ENCODE measurements at regions not wholly inside any gene's neighbourhood (a gene's known extent, or its start where the extent isn't known, plus 50 kb on each side); places are given as distances from the start of the nearest gene placed in this dataset.

DNA sequence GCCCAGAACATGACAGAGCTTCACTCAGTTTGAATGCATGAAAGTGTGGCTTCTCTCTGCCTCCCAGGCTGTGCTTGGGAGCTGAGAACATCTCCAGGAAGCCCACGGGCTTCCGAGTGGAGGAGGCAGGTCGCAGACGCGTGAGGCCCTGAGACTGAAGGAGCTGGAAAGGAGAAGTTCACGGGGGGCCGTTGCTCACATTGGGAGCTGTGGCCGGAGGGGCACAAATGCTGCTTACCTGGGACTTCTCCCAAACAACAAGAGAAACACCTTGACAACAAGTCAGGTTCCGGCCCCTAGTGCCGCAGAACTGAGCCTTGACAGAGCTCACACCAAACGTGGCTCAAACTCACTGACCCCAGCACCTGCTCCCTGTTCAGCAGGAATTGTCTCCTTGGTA lies 207.0 kb downstream of the BRD1 start:
- DNase-seq: no peak

DNA sequence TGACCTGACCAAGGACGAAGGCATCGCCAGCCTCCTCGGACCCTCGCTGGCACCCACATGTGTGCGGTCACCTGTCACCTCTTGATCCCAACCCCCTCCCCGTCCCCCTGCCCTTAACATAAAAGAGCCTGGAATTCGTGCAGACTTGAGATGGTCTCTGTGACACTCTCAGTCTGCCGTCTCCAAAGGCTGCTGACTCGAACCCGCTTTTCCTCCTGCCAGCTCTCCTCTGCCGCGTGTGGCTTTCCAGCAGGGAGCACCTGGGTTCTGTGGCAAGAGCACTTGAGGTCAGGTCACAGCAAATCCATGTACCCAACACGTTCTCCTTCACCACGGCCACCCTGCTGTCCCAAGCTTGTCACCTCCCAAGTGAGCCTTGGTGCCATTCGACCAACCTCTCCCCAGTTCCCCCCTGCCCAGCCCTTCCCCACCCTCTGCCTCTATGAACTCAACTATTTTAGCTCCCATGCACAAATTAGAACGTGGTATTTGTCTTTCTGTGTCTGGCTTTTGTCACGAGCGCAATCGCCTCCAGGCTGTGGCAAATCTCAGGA lies 207.6 kb downstream of the BRD1 start:
- DNase-seq: no peak

DNA sequence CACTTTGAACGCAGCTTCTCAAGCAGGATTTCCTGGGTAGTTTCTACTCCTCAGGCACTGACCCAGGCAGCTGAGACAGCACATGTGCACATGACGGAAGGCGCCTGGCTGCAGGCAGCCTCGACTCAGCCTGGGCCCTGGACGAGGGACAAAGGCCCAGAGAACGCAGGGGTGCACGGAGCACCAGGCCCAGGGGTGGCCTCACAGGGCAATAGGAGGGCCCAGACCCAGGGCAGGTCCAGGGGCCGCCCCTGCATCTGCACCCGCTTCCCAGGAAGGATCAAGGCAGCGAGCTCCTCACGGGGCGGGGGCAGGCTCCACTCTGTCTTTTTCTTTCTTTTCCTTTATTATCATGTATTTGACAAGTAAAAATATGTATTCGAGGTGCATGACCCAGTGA lies 208.4 kb downstream of the BRD1 start:
- DNase-seq: no peak

DNA sequence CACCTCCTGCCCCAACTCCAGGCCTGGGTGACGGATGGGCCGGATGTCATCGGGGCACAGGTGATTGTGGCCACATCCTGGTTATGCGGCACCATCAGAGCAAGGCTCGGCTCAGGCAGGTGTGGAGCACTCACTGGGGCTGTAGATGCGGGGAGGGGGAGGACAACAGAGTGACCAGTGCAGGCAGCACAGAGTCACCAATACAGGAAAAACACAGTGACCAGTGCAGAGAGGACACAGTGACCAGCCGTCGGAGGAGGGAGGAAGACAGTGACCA lies 209.1 kb downstream of the BRD1 start:
- DNase-seq: no peak

DNA sequence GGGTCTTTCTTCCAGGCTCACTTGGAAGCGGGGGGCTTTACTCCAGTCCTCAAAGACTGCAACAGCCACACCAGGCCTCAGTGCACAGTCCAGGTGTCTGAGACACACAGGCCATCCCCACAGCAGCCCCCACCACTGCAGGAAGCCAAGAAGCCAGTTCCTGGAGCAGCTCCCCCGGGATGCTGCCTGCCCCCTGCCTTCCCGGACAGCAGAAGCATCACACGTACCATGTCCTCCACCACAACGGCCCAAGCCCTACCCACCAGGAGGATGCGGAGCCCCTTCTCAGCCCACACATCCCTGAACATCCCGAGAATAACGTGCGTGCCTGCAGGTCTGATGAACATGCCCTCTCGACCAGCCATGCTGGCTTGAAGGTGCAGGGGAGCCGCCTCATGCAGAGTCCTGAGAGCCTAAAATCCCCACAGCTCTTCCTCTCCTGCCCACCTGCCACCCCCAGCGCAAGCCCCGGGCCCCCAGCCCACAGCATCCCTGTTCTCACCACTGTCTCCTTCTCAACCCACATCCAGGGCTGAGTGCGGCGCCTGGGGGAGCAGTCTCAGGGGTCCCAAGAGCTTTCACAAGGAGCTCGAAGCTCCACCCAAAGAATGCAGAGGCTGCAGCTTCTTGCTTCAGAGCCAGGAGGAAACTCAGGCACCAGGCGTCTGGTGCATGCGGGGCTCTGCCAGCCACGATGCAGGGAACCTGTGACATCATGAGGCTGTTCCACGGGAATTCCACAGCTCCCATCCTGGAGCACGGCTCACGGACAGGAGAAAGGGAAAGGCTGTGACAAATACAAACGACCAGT lies 209.6 kb downstream of the BRD1 start:
- no peak for DNase-seq

DNA sequence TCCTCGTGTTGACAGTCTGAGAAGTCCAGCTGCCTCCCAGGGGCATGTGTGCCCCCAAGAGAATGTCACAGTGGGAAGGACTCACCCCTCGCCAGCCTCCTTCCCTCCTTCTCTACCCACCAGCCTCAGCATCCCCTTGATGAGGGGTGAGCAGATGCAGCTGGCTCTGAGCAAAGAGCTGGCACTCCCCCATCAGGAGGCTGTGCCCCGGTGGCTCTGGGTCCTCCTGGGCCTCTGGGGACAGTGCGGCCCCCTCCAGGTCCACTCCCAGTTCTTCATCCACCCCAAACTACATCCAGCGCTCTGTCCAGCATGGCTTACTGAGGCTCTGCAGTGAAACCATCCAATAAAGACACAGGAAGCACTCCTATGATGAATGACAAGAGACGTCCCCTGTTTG lies 210.4 kb downstream of the BRD1 start:
- DNase-seq: no peak

DNA sequence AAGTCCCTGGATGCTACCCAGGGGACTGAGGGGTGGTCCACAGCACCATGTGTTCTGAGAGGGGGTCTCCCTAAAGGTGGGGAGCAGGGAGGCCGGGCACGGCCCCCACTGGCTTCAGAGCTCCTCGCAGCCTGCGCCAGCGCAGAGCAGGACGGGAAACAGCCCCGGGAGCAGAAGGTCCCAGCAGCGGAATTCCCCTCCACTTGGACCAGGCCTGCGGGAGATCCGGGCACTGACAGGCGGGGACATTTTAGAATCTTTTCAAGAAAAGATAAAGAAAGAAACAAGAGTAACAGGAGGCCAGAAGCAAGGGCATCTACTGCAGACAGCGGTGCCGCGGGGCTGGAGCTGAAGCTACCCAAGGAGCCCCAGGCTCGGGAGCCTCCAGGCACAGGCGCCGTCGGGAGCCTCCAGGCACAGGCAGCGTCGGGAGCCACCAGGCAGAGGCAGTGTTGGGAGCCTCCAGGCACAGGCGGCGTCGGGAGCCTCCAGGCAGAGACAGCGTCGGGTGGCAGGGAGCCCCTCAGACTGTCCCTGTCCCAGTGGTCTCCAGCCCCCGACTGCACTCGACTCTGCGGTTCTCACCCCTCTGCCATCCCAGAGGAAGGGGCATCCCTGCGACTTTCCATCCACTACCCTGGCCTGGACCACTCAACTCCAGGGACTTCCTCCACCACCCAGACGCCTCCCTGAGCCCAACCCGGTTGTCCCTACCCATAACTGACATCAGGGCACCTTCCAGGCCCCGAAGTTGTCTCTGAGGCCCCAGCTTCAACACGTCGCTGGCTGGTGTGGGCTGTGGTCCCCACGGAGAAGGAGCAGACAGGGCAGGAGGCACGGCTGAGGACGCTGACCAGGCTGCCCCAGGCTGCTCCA lies 211.1 kb downstream of the BRD1 start:
- no peak for DNase-seq

DNA sequence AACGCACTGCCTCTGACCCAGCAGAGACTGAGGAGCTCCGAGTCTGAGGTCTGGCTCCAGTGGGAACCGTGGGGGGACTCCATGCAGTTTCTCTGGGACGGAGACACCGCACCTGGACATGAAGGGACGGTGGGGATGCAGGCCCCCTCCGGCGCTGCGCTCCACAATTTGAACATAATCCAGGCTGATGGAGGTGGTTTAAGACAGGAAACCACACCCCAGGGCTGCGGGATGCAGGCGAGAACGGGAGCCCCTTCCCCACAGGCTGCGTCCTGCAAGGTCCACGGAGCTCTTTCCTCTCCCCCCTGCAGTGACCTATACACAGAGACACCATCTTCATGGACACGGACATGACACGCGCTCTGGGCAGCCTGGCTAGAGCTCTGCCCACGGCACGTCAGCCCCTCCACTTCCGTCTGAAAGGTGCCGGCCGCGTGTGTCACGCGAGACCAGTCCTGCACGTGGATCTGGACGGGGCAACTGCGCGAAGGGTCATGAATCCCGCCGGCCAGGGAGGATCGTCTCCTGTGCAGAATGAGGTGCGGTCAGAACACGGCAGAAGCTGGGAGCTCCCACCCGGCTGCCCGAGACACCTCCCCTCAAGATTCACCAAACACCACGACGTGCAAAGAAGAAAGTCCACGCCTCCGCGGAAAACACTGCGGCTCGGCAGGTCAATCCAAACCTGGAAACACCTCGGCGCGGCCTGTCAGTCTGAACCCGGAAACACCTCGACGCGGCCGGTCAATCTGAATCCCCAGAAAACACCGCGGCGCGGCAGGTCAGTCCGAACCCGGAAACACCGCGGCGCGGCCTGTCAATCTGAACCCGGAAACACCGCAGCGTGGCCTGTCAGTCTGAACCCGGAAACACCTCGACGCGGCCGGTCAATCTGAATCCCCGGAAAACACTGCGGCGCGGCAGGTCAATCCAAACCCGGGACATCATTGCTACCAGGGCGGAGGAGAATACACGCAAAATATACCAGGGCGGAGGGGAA lies 212.4 kb downstream of the BRD1 start:
- no peak for DNase-seq

DNA sequence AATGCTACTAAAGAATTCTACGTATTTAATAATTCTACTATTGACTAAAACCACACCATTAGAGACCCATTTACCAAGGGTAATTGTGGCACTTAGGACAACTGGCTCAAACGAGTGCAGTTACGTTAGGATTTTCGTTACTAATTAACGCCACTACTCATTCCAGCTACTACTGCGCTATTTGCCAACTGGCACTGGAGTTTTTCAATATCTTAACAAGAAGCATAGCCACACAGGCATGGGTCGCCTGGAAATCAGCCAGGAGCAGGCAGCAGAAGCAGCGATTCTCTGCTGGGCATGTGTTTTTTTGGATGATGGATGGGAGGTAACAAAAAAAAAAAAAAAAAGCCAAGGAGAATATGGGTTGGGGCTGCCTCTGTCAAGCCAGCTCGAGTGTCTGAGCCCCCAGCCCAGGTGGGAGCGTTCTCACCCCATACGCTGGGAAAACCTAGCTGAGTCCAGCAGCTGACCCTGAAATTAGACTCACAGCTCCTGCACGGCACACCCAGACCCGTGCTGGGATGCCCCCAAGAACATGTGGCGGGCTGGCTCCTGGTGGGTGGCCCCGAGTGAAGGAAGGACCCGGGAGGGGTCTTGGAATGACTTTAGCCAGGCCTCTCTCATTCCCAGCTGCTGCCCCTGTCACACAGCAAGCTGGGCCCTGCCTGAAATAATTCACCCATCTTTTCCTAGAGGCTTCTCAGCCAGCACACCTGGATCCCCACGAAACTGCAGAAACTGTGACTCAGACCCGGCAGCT lies 214.0 kb downstream of the BRD1 start:
- DNase-seq: no peak

DNA sequence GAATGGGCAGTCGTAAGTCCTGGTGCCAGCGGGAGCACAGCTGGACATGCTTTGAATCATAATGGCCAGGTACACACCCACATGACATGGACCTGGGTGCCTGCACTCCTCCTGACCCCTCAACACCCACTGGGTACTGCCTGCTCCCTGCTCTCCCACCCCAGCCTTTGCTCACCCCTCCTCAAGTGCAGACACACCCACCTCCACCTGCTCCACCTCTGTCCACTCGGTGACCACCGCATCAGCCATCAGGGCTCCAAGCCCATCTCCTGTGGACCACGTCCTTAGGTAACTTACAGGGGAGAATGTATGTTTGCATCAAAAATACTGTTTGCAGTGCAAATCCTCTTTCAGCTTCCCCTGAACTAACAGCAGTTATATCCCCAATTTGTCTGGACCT lies 214.6 kb downstream of the BRD1 start:
- no peak for DNase-seq

DNA sequence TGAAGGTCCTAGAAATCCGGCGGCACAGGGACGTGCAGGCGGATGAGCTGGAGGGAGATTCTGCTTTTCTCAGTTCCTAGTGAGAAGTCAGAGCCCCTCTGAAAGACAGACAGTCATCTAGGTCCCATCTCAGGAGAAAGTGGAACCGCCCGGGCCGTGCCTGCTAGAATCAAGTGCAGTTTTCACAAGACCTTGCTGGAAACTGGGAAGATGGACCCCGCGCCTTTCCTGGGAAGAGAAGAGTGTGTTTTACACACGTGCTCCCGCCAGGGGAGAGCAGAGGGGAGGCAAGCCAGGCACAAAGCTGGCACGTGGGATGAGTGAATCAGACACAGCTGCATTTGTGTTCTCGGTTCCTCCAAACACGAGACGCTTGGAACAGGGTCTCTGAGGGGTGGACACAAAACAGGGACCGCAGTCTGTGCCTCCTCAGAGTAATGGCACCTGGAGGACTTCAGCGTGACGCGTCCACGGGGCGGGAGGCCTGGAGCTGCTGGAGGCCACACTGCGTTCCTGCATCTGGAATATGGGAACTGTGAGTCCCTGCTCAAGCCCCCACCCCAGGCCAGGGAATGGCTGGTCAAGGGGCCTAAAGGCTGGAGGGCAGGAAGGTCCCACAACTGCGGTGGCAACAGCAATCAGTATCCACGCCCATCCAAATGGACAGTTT lies 218.3 kb downstream of the BRD1 start:
- no peak for DNase-seq

DNA sequence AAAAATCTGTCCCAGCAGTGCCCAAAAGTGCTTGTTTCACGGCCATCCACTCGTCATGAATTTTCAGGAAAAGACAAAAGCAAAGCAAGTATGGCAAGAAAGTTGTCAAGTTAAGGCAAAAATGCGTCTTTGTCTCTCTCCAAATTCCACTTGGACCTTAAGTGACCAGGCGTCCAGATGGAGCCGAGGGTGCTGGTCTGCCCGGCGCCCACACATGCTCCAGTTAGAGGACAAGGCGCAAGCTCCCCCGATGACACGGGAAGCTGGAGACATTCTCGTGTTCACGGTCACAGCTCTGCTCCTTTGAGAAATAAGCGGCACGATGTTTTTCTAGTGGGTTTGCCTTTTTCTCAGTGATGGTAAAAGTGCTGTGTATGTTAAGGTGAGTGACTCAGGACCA lies 219.0 kb downstream of the BRD1 start:
- no peak for DNase-seq

DNA sequence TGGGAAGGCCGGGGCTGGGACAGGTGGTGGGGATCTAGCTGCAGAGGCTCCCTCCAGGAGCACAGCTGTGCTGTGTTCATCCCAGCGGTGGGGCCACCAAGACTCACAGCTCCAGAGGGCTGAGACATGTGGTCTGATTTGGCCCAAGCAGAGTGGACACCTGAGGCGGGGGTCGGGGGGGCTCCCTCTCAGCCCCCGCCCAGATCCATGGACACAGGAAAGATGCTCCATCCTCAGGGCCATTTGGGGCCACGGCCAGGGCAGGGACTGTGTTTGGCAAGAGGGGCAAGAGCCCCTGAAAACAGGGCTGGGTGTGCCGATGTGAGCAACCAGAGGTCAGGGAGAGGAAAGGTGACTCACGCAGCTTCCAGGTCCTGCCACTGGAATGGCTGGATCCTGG lies 219.4 kb downstream of the BRD1 start:
- DNase-seq: no peak

DNA sequence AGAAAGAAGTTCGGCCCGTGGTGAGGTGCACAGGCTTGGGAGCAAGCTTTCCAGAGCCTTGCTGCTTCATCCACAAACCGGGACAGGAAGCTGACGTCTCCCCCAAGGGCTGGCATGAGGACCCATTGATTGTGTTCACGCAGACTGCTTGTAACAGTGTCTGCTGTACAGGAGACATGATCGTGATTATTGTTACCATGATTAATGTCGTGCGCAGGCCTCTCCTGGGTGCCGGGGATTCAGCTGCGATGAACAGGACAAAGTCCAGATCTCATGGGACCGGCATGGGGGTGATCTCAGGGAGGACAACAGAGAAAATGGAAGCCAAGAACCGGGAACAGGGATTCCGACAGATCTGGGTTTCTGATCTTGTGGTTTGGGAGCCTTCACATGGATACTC lies 219.9 kb downstream of the BRD1 start:
- no peak for DNase-seq

DNA sequence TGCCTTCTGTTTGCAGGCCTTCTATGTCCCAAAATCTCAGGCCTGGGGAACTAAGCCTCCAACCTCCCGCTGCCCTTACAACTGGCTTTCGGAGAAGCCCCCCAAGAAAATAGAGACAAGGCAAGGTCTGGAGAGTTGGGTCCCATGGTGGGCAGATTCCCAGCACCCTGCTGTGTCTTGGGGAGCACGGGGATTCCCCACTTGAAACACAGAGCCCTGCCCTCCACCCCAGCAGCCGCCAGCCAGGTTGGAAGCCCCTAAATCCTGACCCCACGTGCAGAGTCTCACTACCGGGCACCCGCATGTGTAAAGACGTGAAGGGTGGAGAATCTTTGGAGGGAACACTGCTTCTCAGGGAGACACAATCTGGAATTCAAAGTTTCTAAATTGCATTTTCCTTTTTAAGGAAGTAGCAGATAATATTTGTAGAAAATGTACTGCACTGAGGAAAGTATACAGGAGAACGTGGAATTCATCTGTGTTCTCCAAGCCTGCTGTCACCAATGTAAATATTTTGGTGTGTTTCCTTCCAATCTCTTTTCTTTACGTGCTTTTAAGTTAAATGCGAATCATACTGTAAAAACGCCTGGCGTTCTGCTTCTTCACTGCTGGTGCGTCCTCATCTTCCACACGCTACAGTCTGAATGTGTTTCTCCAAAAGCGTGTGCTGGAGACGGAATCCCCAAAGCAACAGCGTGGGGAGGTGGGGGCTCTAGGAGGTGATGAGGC lies 220.9 kb downstream of the BRD1 start:
- no peak for DNase-seq

DNA sequence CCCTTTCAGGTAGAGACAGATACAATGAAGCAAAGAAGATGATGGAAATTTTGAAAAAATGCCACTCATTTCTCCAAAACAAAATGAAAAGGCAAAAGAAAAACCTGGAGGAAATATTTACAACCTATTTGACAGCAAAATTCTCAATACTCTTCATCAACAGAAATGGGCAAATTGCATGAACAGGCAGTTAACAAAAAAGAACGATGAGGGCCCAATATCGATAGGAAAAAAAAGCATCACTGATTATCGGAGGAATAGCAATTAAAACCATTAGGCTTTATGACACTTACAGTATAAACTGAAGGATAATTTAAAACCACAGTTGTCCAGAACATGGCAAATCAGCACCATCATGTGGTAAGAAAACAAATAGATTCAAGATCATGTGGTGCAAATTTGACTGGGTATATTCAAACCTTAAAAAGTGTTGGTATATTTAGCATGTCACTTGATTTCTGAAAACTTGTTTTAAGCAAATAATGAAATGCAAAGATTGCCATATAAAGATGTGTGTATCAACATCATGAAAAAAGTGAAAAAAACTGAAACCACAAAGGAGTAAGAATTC lies 222.9 kb downstream of the BRD1 start:
- no peak for DNase-seq

DNA sequence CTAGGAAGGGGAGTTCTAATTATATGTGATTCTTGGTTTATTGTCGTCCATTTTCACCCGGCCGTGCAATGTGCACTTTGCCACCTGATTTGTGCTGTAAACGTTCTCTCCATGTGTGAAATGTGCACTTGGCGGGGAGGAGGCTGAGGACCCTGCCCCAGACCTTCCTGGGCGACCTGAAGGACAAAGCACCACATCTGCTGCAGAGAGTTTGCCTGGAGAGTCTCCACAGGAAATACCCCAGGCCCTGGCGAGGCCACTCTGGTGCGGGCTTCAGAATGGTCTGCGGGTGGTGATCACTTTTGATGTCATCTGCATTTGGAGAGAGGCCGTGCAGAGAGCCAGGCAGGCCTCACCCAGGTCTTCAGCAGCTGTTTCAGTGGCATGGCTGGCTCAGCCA lies 224.7 kb downstream of the BRD1 start:
- no peak for DNase-seq

DNA sequence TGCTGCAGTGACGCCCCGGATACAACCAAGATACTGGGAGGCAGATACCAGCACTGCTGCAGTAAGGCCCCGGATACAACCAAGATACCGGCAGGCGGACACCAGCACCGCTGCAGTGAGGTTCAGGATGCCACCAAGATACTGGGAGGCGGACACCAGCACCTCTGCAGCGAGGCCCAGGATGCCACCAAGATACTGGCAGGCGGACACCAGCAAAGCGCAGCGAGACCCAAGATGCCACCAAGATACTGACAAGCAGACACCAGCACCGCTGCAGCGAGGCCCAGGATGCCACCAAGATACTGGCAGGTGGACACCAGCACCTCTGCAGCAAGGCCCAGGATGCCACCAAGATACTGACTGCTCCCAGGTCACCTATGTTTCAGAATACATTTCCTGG lies 225.2 kb downstream of the BRD1 start:
- DNase-seq: no peak

DNA sequence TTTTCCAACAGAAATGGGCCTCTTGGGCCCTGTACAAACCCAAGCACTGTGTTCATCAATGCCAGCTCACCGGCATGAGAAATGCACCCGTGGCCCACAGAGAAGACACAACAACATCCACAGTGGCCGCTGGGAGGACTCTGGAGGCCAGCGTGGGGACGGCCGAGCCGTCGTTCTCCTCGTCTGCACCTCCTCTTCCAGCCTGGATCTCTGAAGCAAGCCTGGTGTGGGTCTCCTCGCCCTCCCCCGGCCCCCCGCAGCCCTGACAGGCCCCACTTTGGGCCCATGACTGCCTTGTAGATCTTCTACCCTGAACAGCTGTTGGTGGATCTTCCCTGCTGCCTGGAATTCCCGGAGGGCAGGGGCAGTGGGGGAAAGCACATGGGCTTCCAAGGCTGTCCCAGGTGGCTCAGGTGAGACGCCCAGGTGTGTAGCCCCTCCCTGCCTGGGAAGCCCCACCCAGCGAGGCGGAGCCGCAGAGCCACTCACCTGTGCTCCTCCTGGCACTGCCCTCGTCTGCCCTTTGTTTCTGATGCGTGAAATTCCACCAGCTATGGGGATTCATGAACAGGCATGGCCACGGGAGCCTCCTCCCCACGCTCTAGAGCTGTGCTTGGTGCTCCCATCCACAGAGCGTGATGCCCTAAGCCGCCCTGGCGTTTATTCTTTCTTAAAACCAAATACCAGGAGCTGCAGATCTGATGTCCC lies 225.9 kb downstream of the BRD1 start:
- DNase-seq: no peak
